Testis (tissue), 2 donors: ENCODE measurements at regions not wholly inside any gene's neighbourhood (a gene's known extent, or its start where the extent isn't known, plus 50 kb on each side); places are given as distances from the start of the nearest gene placed in this dataset.

Experiments
- DNase-seq: peaks from one replicate; pipeline ENCODE4 v3.0.0-alpha.2; 2019
- H3K27ac ChIP-seq, 2 donors: fragments of 200-600 bp; sonication (generic); one replicate each; pipeline ENCODE4 v1.5.1; 2019
- H3K27me3 ChIP-seq: fragments of 200-600 bp; sonication (generic); one replicate; pipeline ENCODE4 v1.5.1; 2019
- H3K36me3 ChIP-seq: fragments of 200-600 bp; sonication (generic); one replicate; pipeline ENCODE4 v1.5.1; 2017; ENCODE audit warnings: low read depth; ENCODE audit errors: missing control alignments
- H3K4me1 ChIP-seq: fragments of 200-600 bp; sonication (generic); one replicate; pipeline ENCODE4 v1.5.1; 2019
- H3K4me3 ChIP-seq, 2 donors: fragments of 200-600 bp; sonication (generic); one replicate each; pipeline ENCODE4 v1.5.1; 2017 to 2019
- H3K9me3 ChIP-seq: fragments of 200-600 bp; sonication (generic); one replicate; pipeline ENCODE4 v1.5.1; 2017
- CTCF ChIP-seq, 3 experiments: fragments of 450-650 bp in 2 of 3; fragments of 200-600 bp in 1 of 3; sonication (generic) in 1 of 3; IDR thresholded peaks; one replicate each; pipeline ENCODE4 v1.5.1; 2016 to 2019; ENCODE audit warnings: antibody characterized with exemption in 3 of 3, mild to moderate bottlenecking in 2 of 3, moderate library complexity in 1 of 3
- POLR2A ChIP-seq: fragments of 450-650 bp; IDR thresholded peaks from one replicate; pipeline ENCODE4 v1.6.1; 2017; ENCODE audit warnings: antibody characterized with exemption, mild to moderate bottlenecking, moderate library complexity
- WGBS, 2 donors: methylation state at CpG; one replicate each; pipeline ENCODE4 v1.1.5; 2018; 5-methylcytosine and 5-hydroxymethylcytosine counted together
- intact Hi-C: fragments of 100-400 bp; cut with DNase I; formaldehyde crosslinking; loops from one replicate; pipeline ENCODE4 v1.15.1; 2023; ENCODE audit warnings: low total_unique reads

GRCh38 chr10:8216893-8217292, 162.4 kb downstream of the GATA3 start:
- intact Hi-C loops: no loop called here
- Histone ChIP-seq H3K27ac (no peak overlapping the region), H3K4me3 (no peak overlapping the region), H3K27me3 (no peaks in the 10 kb centered on the region), H3K4me1 (no peaks in the 10 kb centered on the region), H3K36me3 (no peaks in the 10 kb centered on the region), H3K9me3 (no peaks in the 10 kb centered on the region)
- TF ChIP-seq POLR2A (no peak), CTCF (IDR thresholded peaks at IDR 0.05) (no peak)
- no peak for DNase-seq

GRCh38 chr10:8221451-8221850, 167.0 kb downstream of the GATA3 start:
- Histone ChIP-seq H3K27me3 (no peaks in the 10 kb centered on the region), H3K9me3 (no peaks in the 10 kb centered on the region), H3K4me3 (no peak overlapping the region), H3K36me3 (no peaks in the 10 kb centered on the region), H3K4me1 (no peaks in the 10 kb centered on the region), H3K27ac (no peak overlapping the region)
- intact Hi-C loops: no loop called here
- 49 to 56% methylated on average over 6 of the region's 6 CpGs for WGBS, 2 donors
- DNase-seq: no peak
- TF ChIP-seq POLR2A (no peak), CTCF (IDR thresholded peaks at IDR 0.05) (no peak)

GRCh38 chr10:8224591-8224990, 170.1 kb downstream of the GATA3 start:
- Histone ChIP-seq H3K27me3 (no peaks in the 10 kb centered on the region), H3K4me1 (no peaks in the 10 kb centered on the region), H3K27ac (no peak overlapping the region), H3K36me3 (no peaks in the 10 kb centered on the region), H3K9me3 (no peaks in the 10 kb centered on the region), H3K4me3 (no peak overlapping the region)
- no peak for DNase-seq
- 93 to 95% methylated on average over 5 of the region's 5 CpGs for WGBS, 2 donors
- no peak for TF ChIP-seq POLR2A
- no peak for TF ChIP-seq CTCF (IDR thresholded peaks at IDR 0.05)
- intact Hi-C loops: no loop called here

- no peak for DNase-seq
- no peak overlapping the region for H3K27ac ChIP-seq
- no peaks in the 10 kb centered on the region for H3K27me3 ChIP-seq
- 60% methylated on average over 3 of the region's 3 CpGs for WGBS, 2 donors
- no peaks in the 10 kb centered on the region for H3K4me1 ChIP-seq
- intact Hi-C loops: no loop called here
- no peak overlapping the region for H3K4me3 ChIP-seq
- no peak for TF ChIP-seq CTCF (IDR thresholded peaks at IDR 0.05)
- TF ChIP-seq POLR2A: no peak
- H3K36me3 ChIP-seq: no peaks in the 10 kb centered on the region
- H3K9me3 ChIP-seq: no peaks in the 10 kb centered on the region
Observed at GRCh38 chr10:8225187-8225586, 170.7 kb downstream of the GATA3 start.

- no peak for DNase-seq
- no peaks in the 10 kb centered on the region for H3K27me3 ChIP-seq
- H3K4me1 ChIP-seq: no peaks in the 10 kb centered on the region
- intact Hi-C loops: no loop called here
- H3K27ac ChIP-seq: no peak overlapping the region
- no peaks in the 10 kb centered on the region for H3K9me3 ChIP-seq
- H3K36me3 ChIP-seq: no peaks in the 10 kb centered on the region
- WGBS, 2 donors: 92 to 96% methylated on average over 6 of the region's 6 CpGs
- TF ChIP-seq POLR2A (no peak), CTCF (IDR thresholded peaks at IDR 0.05) (no peak)
- H3K4me3 ChIP-seq: no peak overlapping the region
Observed at GRCh38 chr10:8227246-8227645, 172.8 kb downstream of the GATA3 start.
